Osteocyte (in vitro differentiated cells): ENCODE measurements at regions not wholly inside any gene's neighbourhood (a gene's known extent, or its start where the extent isn't known, plus 50 kb on each side); places are given as distances from the start of the nearest gene placed in this dataset.

ENCODE experiments used
- DNase-seq: peaks from one replicate; pipeline ENCODE4 v3.0.0; 2021; ENCODE audit warnings: mixed read lengths; ENCODE audit not compliant: unreplicated experiment; ENCODE audit errors: extremely low spot score
- H3K27ac Mint-ChIP-seq: one replicate; pipeline ENCODE4 v1.8.0; 2021; ENCODE audit warnings: mild to moderate bottlenecking, mixed read lengths; ENCODE audit not compliant: unreplicated experiment
- H3K27me3 Mint-ChIP-seq: one replicate; pipeline ENCODE4 v1.8.0; 2021; ENCODE audit warnings: mixed read lengths; ENCODE audit not compliant: unreplicated experiment
- H3K36me3 Mint-ChIP-seq: one replicate; pipeline ENCODE4 v1.8.0; 2021; ENCODE audit warnings: mixed read lengths; ENCODE audit not compliant: unreplicated experiment
- H3K4me1 Mint-ChIP-seq: one replicate; pipeline ENCODE4 v1.8.0; 2021; ENCODE audit warnings: mixed read lengths; ENCODE audit not compliant: unreplicated experiment
- H3K4me3 Mint-ChIP-seq: one replicate; pipeline ENCODE4 v1.8.0; 2021; ENCODE audit warnings: mild to moderate bottlenecking, moderate library complexity, mixed read lengths; ENCODE audit not compliant: unreplicated experiment
- H3K9me3 Mint-ChIP-seq: one replicate; pipeline ENCODE4 v1.8.0; 2021; ENCODE audit warnings: mixed read lengths; ENCODE audit not compliant: unreplicated experiment
- CTCF ChIP-seq: fragments of 200-600 bp; sonication (generic); IDR thresholded peaks from 2 replicates; pipeline ENCODE4 v1.5.0; 2021; ENCODE audit warnings: antibody characterized with exemption, mild to moderate bottlenecking, moderate library complexity

- Mint-ChIP-seq H3K9me3 (no peaks in the 10 kb centered on the region), H3K27me3 (no peaks in the 10 kb centered on the region), H3K4me1 (peaks cover 56% of the 10 kb centered on the region), H3K36me3 (no peaks in the 10 kb centered on the region), H3K27ac (peak overlapping the region; percentile 89), H3K4me3 (peak overlapping the region; percentile 4)
- TF ChIP-seq CTCF: no peak
- no peak for DNase-seq
Observed at GRCh38 chr13:97116754-97117153, 105.4 kb upstream of the MBNL2 start.

GRCh38 chr13:97117388-97117910, 104.7 kb upstream of the MBNL2 start:
- peaks cover 56% of the 10 kb centered on the region for H3K4me1 Mint-ChIP-seq
- no peak overlapping the region for H3K27ac Mint-ChIP-seq
- H3K27me3 Mint-ChIP-seq: no peaks in the 10 kb centered on the region
- H3K9me3 Mint-ChIP-seq: no peaks in the 10 kb centered on the region
- H3K4me3 Mint-ChIP-seq: no peak overlapping the region
- no peak for DNase-seq
- no peaks in the 10 kb centered on the region for H3K36me3 Mint-ChIP-seq
- TF ChIP-seq CTCF: no peak

GRCh38 chr13:97119943-97120342, 102.2 kb upstream of the MBNL2 start:
- Mint-ChIP-seq H3K27ac (no peak overlapping the region), H3K4me3 (no peak overlapping the region), H3K36me3 (no peaks in the 10 kb centered on the region), H3K9me3 (no peaks in the 10 kb centered on the region), H3K4me1 (peaks cover 59% of the 10 kb centered on the region), H3K27me3 (no peaks in the 10 kb centered on the region)
- DNase-seq: no peak
- TF ChIP-seq CTCF: no peak

GRCh38 chr13:97120346-97120745, 101.8 kb upstream of the MBNL2 start:
- peaks cover 59% of the 10 kb centered on the region for H3K4me1 Mint-ChIP-seq
- no peaks in the 10 kb centered on the region for H3K36me3 Mint-ChIP-seq
- DNase-seq: no peak
- H3K27me3 Mint-ChIP-seq: no peaks in the 10 kb centered on the region
- H3K4me3 Mint-ChIP-seq: no peak overlapping the region
- H3K27ac Mint-ChIP-seq: no peak overlapping the region
- H3K9me3 Mint-ChIP-seq: no peaks in the 10 kb centered on the region
- no peak for TF ChIP-seq CTCF

- TF ChIP-seq CTCF: no peak
- no peak overlapping the region for H3K4me3 Mint-ChIP-seq
Observed at GRCh38 chr13:97120976-97121375, 101.2 kb upstream of the MBNL2 start.

More at GRCh38 chr13:97120976-97121375, 101.2 kb upstream of the MBNL2 start:
- no peaks in the 10 kb centered on the region for H3K27me3 Mint-ChIP-seq
- H3K36me3 Mint-ChIP-seq: no peaks in the 10 kb centered on the region
- H3K9me3 Mint-ChIP-seq: no peaks in the 10 kb centered on the region
- peaks cover 59% of the 10 kb centered on the region for H3K4me1 Mint-ChIP-seq
- H3K27ac Mint-ChIP-seq: no peak overlapping the region
- DNase-seq: no peak
